H7 (cell line): ENCODE measurements at regions not wholly inside any gene's neighbourhood (a gene's known extent, or its start where the extent isn't known, plus 50 kb on each side); places are given as distances from the start of the nearest gene placed in this dataset.

Experiments
- DNase-seq: peaks from one replicate; pipeline ENCODE4 v3.0.0; 2012
- H3K27me3 ChIP-seq: 2 replicates; pipeline ENCODE4 v1.6.0; 2011; ENCODE audit warnings: mild to moderate bottlenecking, low read length; ENCODE audit not compliant: control insufficient read depth, insufficient read depth
- H3K36me3 ChIP-seq: replicated peaks from 2 replicates; pipeline ENCODE4 v1.5.1; 2011; ENCODE audit warnings: low read length; ENCODE audit not compliant: control insufficient read depth, insufficient read depth
- H3K4me3 ChIP-seq: 2 replicates; pipeline ENCODE4 v1.5.1; 2011; ENCODE audit warnings: low read depth, mild to moderate bottlenecking, control low read depth, low read length, moderate library complexity; ENCODE audit not compliant: insufficient read depth

GRCh38 chr12:67436230-67436629, 167.1 kb downstream of the CAND1 start:
- Histone ChIP-seq H3K36me3 (no peaks in the 10 kb centered on the region), H3K27me3 (no peaks in the 10 kb centered on the region), H3K4me3 (no peak overlapping the region)
- no peak for DNase-seq

- no peaks in the 10 kb centered on the region for H3K27me3 ChIP-seq
- H3K4me3 ChIP-seq = no peak overlapping the region
- H3K36me3 ChIP-seq = no peaks in the 10 kb centered on the region
Observed at GRCh38 chr12:67437011-67437410, 167.9 kb downstream of the CAND1 start.

GRCh38 chr12:67439611-67440010, 170.5 kb downstream of the CAND1 start:
- DNase-seq = no peak
- H3K4me3 ChIP-seq = no peak overlapping the region
- H3K36me3 ChIP-seq = no peaks in the 10 kb centered on the region
- no peaks in the 10 kb centered on the region for H3K27me3 ChIP-seq

More at GRCh38 chr12:67437011-67437410, 167.9 kb downstream of the CAND1 start:
- no peak for DNase-seq

GRCh38 chr12:67441736-67442346, 172.7 kb downstream of the CAND1 start:
- peak; percentile 69 for DNase-seq
- Histone ChIP-seq H3K36me3 (no peaks in the 10 kb centered on the region), H3K27me3 (no peaks in the 10 kb centered on the region), H3K4me3 (no peak overlapping the region)

GRCh38 chr12:67442347-67442841, 173.2 kb downstream of the CAND1 start:
- no peak overlapping the region for H3K4me3 ChIP-seq
- no peak for DNase-seq
- no peaks in the 10 kb centered on the region for H3K36me3 ChIP-seq
- H3K27me3 ChIP-seq = no peaks in the 10 kb centered on the region

GRCh38 chr12:67442896-67443295, 173.7 kb downstream of the CAND1 start:
- H3K36me3 ChIP-seq = no peaks in the 10 kb centered on the region
- no peak overlapping the region for H3K4me3 ChIP-seq
- no peaks in the 10 kb centered on the region for H3K27me3 ChIP-seq
- DNase-seq = no peak

GRCh38 chr12:67444542-67444941, 175.4 kb downstream of the CAND1 start:
- DNase-seq = no peak
- H3K27me3 ChIP-seq = no peaks in the 10 kb centered on the region
- no peak overlapping the region for H3K4me3 ChIP-seq

GRCh38 chr12:67446716-67447115, 177.6 kb downstream of the CAND1 start:
- H3K4me3 ChIP-seq = no peak overlapping the region
- DNase-seq = no peak
- no peaks in the 10 kb centered on the region for H3K27me3 ChIP-seq
- H3K36me3 ChIP-seq = no peaks in the 10 kb centered on the region

More at GRCh38 chr12:67444542-67444941, 175.4 kb downstream of the CAND1 start:
- H3K36me3 ChIP-seq = no peaks in the 10 kb centered on the region

GRCh38 chr12:67447180-67447579, 178.0 kb downstream of the CAND1 start:
- Histone ChIP-seq H3K36me3 (no peaks in the 10 kb centered on the region), H3K27me3 (no peaks in the 10 kb centered on the region), H3K4me3 (no peak overlapping the region)
- no peak for DNase-seq

- Histone ChIP-seq H3K27me3 (no peaks in the 10 kb centered on the region), H3K36me3 (no peaks in the 10 kb centered on the region), H3K4me3 (no peak overlapping the region)
- no peak for DNase-seq
Observed at GRCh38 chr12:67449591-67450052, 180.5 kb downstream of the CAND1 start.

GRCh38 chr12:67450441-67450840, 181.3 kb downstream of the CAND1 start:
- Histone ChIP-seq H3K27me3 (no peaks in the 10 kb centered on the region), H3K36me3 (no peaks in the 10 kb centered on the region), H3K4me3 (no peak overlapping the region)
- no peak for DNase-seq

- no peak for DNase-seq
- no peaks in the 10 kb centered on the region for H3K36me3 ChIP-seq
- no peaks in the 10 kb centered on the region for H3K27me3 ChIP-seq
- H3K4me3 ChIP-seq = no peak overlapping the region
Observed at GRCh38 chr12:67451206-67451605, 182.0 kb downstream of the CAND1 start.

GRCh38 chr12:67452119-67452805, 183.1 kb downstream of the CAND1 start:
- H3K4me3 ChIP-seq = no peak overlapping the region

GRCh38 chr12:67453191-67453590, 184.0 kb downstream of the CAND1 start:
- DNase-seq = no peak
- H3K27me3 ChIP-seq = no peaks in the 10 kb centered on the region
- no peaks in the 10 kb centered on the region for H3K36me3 ChIP-seq
- no peak overlapping the region for H3K4me3 ChIP-seq

More at GRCh38 chr12:67452119-67452805, 183.1 kb downstream of the CAND1 start:
- Histone ChIP-seq H3K27me3 (no peaks in the 10 kb centered on the region), H3K36me3 (no peaks in the 10 kb centered on the region)
- DNase-seq = no peak

- Histone ChIP-seq H3K4me3 (no peak overlapping the region), H3K36me3 (no peaks in the 10 kb centered on the region), H3K27me3 (no peaks in the 10 kb centered on the region)
- DNase-seq = no peak
Observed at GRCh38 chr12:67455236-67455635, 186.1 kb downstream of the CAND1 start.
